ENCODE measurements at regions not wholly inside any gene's neighbourhood (a gene's known extent, or its start where the extent isn't known, plus 50 kb on each side); places are given as distances from the start of the nearest gene placed in this dataset.
A peak's percentile ranks its signal among the peaks of the same experiment; 100 is the strongest.

DNA sequence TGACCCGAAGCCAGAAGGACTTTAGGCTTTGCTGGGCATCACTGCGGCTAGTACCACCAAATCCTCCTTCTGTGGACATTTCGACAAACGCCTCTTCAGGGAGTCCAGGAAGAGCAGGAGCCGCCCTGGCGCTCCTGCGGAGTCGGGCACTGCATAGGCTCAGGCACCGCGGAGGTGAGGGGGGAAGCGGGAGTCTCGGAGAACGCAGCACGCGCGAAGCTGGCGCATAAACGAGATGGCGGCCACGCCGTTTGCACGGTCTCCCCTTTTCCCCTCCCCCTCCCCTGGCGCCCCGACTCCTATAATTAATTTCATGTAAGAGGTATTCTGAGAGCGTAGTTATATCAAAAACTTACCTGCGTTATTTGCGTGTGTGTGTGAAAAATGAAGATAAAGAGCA lies 137.8 kb upstream of the GAS1 start:
- no peak for DNase-seq (ENCODE audit: low spot score)

DNA sequence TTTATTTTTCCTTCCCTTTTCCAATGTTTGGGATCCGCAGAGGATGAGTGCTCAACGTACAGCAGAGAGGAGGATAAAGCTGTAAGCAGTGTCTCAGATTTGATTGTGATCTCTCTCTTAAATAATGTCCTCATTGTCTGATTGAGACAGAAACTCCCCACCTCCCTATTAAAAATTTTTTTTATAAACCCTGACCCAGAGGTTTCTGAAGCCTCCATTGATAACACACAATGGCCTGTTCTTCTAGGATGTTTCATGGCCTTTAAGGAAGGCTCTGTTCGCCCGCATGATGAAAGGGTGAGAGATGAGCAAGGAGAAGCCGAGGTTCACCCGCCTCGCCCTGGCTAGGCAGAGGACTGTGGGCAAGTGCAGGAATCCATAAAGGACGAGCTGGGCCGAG lies 138.2 kb upstream of the GAS1 start:
- DNase-seq (ENCODE audit: low spot score): no peak

DNA sequence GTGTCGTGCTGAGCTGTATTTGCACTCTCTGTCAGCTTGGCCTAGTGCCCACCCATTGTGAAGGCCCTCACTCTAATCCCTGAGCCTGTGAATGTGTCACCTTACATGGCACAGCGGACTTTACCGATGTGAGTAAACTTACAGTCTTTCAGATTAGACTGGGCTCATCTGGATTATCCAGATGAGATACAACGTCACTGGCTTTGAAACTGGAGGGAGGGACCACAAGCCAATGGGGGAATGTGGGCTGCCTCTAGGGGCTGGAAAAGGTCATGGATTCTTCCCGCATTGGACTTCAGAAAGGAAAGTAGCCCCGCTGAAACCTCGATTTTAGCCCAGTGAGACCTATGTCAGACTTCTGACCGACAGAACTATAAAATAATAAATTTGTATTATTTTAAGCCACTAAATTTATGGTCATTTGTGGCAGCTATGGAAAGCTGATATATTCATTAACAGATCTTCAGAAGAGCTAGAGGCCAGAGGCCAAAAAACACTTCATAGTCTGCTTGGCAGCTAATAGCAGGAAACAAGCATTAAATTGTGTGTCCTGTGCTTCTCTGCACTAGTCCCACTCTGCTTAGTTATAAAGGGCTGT lies 139.0 kb upstream of the GAS1 start:
- no peak for DNase-seq (ENCODE audit: low spot score)

DNA sequence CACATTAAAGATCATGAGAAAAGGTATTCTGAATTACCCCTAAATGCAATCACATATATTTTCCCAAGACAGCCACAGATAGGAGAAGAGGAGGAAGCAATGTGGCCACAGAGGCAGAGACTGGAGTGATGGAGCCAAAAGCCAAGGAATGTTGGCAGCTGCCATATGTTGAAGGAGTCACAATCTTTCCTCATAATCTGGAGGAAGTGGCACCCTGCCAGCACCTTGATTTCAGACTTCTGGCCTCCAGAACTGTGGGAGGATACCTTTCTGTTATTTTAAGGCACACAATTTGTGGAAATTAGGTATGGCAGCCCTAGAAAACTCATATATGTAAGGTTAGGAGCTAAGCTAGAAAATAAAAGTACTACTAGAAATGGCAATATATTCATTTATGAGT lies 139.9 kb upstream of the GAS1 start:
- no peak for DNase-seq (ENCODE audit: low spot score)

DNA sequence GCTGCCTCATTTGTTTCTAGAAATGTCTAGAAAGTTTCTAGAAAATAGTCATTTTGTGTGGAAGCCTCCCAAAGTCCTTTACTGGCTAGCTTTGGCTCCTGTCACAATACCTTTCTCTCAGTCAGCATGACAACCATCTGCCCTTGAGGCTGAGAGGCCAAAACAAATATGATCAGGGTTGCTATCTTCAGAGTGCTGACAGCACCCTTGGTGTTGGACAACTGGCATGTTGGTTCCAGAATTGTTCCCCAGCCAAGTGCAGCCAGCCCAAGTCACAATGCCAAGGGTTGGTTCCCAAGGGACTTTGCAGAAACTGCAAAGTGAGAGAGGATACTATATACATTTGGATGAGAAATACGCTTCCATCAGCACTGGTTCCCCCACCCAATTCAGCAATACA lies 140.9 kb upstream of the GAS1 start:
- no peak for DNase-seq (ENCODE audit: low spot score)

DNA sequence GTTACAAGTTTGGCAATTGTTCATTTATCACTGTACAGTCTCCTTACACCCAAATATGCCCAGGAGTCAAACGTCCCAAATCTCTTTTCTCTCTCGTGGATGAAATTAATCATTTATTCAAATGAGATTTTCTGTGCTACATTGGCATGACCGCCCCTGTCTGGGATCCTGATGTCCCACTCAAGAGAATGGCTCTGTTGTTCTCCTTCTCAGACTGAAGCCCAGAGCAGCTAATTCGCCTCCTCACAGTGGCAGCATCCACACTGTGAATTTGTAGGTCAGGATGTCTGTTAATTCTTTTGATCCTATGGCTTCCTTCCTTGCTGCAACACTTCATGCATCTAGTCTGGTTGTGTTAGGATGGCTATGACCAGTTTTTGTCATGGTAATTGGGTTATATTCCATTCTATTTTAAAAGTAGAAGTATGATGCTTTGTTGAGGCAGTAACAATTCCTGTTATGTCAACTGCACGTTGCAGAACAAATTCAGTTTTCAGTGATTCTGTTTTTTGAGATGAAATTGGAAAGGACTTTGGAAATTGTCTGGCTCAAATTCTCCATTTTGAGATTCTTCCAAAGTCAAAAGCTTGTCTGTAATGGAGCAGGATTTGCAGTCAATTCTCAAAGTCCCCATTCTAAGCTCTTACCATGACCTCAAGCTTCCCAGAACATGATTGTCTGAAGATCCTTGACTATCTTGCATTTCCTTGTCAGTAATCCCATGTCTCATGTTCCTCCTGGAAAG lies 141.5 kb upstream of the GAS1 start:
- no peak for DNase-seq (ENCODE audit: low spot score)

DNA sequence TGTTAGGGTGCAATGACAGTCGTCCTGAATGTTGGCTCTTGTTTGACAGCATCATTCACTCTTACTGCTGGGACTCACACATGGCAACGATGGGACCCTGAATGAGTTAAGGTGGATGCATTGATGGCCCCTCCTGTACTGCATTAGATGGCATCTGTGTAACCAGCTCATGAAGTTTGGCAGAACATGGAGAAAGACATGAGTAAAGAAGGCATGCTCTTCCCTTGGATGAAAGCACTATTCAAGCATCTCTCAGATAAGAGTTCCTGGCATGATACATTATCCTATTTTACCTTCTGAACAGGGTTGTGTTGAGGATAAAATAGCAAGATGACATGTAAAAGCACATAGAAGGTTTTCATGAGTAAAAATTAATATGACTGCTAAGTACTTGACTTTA lies 142.2 kb upstream of the GAS1 start:
- DNase-seq (ENCODE audit: low spot score): no peak

DNA sequence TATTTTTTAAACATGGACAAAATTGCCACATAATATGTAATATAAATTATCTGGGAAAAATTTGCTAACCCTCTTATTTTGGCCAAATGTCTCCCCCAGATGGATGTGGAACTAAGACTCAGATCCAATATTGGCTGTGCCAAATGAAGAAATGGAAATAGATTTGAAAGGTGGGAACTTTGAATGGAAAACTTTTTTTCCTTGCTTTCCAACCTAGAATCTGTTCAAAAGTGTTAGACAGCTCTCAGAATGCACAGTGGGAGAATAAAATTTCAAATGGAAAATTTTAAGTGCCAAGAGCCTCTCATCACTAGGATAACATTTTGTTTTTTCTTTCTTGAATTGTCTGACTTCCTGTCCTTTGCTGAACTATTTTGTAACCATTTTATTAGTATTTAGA lies 142.6 kb upstream of the GAS1 start:
- no peak for DNase-seq (ENCODE audit: low spot score)

DNA sequence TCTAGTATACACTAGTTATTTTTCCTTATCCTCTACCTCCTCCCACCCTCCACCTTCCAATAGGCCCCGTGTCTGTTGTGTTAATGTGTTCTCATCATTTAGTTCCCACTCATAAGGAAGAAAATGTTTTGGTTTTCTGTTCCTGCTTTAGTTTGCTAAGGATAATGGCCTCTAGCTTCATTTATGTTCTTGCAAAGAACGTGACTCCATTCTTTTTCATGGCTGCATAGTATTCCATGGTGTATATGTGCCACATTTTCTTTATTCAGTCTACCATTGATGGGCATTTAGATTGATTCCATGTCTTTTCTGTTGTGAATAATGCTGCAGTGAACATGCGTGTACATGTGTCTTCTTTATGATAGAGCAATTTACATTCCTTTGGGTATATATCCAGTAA lies 146.5 kb upstream of the GAS1 start:
- DNase-seq (ENCODE audit: low spot score): no peak

DNA sequence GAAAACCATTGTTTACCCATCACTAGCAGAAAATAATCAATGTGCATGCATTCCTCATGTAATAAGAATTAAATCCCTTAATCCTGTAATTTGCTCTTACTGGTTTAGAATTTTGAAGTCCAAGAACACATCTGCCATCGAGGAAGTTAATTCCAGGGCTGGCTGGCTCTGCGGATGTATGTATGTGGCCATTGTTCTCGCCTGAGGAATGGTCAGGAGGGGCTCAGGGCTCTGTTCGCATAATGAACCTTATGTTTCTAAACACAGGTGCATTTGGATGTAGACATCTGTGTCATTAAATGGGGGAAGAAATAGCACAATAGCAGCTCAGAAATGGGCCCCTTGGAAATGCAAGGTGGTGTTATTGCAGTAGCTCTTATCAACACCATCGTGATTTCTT lies 148.6 kb upstream of the GAS1 start:
- DNase-seq (ENCODE audit: low spot score): no peak

DNA sequence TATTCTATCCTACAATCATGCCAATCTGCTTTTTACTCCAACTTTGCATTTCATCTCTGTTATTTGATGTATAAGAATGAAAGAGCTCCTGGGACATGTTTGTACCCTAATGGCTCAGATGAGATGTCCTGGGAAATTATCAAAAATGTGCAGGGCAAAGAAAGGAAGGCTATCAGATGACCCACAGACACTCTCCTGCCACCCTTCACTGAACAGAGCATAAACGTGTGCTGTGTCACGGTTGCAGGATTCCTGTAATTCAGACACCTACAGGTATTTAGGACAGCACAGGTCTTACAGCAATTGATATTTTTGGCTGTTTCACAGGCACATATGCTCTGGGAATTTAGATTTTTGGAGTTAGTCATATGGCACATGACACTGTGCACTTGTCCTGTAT lies 149.2 kb upstream of the GAS1 start:
- no peak for DNase-seq (ENCODE audit: low spot score)

DNA sequence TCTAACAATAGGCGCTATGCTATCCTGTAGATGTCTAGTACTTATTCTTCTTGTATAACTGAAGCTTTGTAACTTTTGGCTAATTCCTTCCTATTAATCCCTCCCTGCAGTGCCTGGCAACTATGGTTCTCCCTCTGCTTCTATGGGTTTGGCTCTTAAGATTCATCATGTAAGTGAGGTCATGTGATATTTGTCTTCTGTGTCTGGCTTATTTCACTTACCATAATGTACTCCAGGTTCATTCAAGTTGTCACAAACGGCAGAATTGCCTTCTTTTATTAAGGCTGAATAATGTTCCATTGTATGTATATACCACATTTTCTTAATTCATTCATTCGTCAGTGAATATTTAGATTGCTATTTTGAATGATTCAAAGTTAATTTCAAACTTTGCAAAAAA lies 149.9 kb upstream of the GAS1 start:
- DNase-seq (ENCODE audit: low spot score): no peak

DNA sequence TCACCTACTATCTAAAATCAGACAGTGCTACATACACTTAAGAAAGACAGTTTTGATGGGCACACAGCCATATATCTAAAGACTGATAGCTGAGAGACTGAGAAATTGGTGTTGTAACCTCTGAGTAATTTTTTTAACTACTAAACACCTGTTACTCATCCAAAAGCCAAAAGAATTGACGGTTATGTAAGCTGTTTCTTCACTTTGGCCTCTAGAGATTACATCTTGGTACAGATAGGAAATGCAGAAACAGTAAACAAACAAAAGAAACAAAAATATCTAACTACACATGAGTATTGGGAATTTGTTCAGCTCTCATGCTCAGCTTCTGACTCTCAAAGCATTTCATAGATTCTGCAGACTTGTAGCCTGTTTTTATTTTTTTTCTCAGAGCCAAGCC lies 152.1 kb upstream of the GAS1 start:
- DNase-seq (ENCODE audit: low spot score): no peak

DNA sequence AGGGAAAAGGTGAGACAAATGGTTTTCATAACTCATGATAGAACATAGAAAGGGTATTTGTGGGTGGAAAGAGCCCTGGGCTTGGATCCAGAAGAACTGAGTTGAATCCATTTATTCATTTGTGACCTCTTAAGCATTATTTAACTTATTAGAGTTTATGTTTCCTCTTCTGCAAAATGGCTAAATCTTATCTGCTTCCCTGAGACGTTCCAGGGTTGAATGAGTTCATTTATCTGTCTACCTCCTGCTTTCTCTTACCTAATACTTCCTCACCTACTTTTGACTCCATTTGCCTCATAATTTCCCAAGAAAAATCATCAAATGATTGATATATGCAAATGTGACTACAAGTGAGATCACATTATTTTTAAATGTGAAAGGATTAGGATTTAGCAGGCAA lies 152.7 kb upstream of the GAS1 start:
- no peak for DNase-seq (ENCODE audit: low spot score)

DNA sequence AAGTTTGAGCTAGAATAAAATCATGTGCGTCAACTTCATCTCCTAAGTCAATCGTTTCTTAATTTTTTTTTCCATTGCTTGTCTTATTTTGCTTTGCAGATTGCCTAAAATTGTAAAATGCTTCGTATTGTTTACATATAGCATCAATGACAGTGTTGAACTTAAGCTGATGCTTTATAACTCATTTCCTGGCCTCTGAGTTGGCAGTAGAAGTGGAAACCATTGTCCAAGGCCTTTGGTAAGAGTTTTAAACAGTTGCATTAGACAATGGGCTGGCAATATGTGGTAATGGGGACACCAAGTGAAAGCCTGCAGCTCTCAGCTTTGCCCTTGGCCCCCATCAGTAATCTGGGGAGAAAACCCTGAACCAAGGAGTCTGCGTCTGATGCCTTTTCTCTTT lies 154.8 kb upstream of the GAS1 start:
- DNase-seq (ENCODE audit: low spot score): no peak

DNA sequence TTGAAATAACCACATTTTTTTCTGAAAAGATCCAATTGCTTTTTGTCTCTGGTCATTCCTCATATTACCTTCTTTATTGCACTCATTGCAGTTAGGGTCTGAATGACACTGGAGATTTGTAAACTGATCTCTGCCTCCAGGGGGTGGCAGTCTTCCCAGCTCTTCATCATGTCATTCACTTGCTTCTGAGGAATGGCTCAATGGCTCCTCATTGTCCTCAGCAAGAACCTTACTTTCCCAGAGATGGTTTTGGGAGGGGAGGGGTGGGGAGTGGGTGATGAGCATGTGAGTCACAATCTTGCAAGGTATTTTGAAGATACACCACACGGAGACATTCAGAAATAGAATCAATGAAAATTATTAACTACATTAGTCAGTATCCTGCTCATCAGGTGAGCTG lies 159.8 kb upstream of the GAS1 start:
- no peak for DNase-seq (ENCODE audit: low spot score)

DNA sequence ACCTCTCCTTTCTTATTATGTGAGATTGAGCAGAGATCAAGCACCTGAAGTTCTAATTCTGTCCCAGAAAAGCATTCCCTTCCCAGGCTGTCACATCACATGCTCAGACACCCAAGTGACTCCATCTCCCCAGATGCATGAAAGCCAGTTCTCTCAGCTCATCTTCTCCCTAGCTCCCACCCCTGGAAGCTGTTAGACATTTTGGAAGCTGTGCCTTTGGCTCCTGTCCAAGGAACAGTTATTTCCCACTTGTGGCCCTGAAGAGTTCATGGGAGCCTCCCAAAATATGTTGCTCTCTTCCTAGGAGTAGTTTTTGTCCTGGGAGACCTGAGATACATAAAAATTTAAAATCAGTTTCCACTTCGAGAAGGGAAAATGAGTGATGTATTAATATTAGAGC lies 161.4 kb upstream of the GAS1 start:
- DNase-seq (ENCODE audit: low spot score): no peak

DNA sequence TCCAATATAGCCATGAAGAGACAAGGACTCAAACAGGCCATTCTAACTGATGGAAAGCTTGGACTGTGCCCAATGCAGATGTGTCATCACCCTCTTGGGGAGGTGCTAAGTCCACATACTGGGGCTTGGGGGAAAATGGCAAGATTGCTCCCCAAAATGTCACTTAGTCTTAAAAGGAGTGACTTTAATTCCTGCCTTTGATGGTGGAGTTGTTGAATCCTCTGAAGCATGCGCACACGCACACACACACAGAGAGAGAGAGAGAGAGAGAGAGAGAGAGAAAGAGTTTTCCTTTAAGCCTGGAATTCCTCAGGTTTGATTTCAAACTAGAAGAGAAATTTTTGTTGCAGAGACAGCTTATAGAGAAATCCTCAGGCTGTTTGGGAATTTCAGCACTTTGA lies 161.9 kb upstream of the GAS1 start:
- DNase-seq (ENCODE audit: low spot score): peak; percentile 85

DNA sequence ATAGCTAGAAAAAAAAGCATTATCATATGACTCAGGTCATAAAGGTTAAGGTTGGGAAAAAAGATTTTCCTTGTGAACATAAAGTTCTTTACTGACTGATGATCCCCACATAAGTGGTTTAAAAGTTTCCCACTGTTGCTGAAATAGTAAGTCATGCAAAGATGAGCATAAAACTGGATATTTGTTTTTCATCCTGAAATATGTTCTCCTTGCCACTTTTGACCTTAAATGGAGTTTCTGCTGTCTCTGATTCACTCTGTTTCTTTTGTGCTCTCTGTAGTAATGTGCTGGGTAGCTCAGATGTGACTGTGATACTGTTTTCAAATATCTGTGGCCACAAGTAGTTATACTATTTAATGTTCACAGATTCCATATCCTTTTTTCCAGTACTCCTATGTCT lies 162.5 kb upstream of the GAS1 start:
- DNase-seq (ENCODE audit: low spot score): peak; percentile 86

DNA sequence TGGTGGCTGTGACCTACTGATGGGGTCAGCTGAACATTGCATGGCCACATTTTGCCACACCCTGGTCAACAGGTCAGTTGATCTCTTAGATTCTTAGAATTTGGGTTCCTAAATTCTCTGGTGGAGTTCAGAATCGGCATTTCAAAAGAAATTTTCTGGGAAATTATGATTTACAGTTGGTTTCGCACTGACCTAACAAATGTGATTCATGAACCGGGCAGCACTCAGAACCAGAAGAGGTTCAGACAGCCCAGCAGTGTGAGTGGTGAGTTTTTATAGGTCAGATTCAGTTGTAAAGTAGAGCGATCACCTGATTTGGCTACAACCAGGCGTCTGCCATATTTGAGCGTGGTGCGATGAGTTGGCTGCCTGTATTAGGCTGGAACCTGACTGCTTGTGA lies 163.7 kb upstream of the GAS1 start:
- no peak for DNase-seq (ENCODE audit: low spot score)

DNA sequence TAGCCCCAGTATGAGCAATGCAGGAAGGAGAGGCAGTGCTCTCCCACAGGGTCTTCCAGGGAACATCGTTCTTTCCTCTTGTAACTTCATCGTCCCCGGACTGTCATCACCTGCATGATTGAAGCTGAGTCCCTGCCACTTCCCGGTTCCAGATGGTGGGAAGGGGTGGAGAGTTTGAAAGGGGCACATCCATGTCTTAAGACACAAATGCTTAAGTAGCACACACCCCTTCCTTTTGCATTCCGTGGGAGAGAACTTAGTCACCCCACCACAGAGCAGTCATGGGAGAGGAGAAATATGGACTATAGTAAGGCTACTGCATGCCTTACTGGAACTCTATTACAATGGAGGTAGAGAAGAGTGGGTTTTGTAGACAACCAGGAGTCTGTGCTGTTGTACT lies 165.3 kb upstream of the GAS1 start:
- no peak for DNase-seq (ENCODE audit: low spot score)

DNA sequence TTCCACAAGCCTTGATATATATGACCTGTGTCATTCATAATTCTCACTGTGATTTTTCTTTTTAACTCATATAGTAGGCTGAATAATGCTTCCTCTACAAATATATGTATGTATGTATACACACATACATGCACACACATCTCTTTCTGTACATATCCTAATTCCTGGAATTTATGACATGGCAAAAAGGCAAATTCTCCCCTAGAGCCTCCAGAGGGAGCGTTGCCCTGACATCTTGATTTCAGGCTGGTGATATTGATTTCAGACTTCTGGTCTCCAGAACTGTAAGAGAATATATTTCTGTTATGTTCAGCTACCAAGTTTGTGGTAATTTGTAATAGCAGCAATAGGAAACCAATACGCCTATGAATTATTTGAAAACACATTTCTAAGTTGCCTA lies 166.6 kb upstream of the GAS1 start:
- DNase-seq (ENCODE audit: low spot score): no peak

DNA sequence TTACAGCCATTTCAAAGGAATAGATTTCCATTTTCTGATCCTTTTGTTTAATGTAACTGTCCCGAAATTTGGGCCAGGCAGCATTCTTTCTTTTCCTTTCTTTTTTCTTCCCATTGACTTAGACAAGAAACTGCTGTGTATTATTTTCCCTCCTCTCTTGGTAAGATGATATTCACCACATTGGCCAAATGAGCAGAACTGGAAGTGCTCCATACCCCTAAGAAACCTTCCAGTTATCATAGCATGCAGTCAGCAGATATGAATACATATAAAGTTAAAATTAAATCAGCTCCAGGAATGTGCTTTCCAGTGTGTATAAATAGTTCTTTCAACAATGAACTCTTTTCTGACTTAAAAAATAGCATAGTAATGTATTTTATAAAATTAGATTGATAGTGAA lies 168.5 kb upstream of the GAS1 start:
- peak; percentile 71 for DNase-seq (ENCODE audit: low spot score)

DNA sequence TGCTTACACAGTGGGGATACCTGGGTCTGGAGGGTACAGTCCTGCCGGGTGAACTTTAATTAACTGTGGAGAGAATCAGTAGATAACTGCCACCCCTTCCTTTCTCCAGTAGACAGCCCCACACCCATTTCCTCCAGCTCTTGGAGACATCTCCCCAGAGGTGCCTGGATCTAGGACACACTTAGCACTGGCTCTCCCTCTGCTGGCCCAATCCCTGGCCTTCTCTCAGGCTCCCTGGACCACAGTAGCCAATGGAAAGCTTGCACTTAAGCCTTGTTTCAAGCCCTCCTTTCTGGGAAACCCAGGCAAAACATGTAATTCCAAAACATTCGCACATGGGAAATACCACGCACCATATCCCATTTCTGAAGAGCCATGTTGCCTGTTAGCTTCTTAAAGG lies 169.2 kb upstream of the GAS1 start:
- DNase-seq (ENCODE audit: low spot score): no peak

Measured in umbilical cord (tissue), 1 donor.